ENCODE measurements at regions not wholly inside any gene's neighbourhood (a gene's known extent, or its start where the extent isn't known, plus 50 kb on each side); places are given as distances from the start of the nearest gene placed in this dataset.
"Not testable (repeated sequence)": the region's sequence is repeated elsewhere in the genome, so short reads cannot be mapped to it uniquely, and the experiment has no call there.

DNA sequence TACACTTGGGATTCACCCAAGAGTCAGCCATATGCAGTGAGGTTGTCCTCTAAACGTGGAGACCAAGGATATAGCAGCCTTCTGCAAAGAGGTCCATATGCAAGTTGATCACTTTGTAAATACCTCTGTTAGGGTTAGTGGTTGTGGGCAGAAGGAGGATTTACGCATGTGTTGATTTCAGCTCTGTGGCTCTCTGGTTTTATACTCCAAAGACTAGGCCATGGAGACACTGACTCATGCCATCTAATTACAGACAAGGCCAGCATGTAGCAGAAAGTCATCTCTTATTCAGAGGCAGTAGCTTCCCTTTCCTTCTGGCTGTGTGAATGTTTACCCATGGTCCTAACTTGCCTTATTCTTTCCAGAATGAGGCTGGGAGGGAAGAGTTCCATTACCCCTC lies 140.9 kb upstream of the GOLGA6L4 start:
- H3K27ac ChIP-seq; H3K9me3 ChIP-seq; DNase-seq (ENCODE audit: low spot score in 2 of 2); H3K4me1 ChIP-seq; H3K4me3 ChIP-seq; H3K27me3 ChIP-seq; H3K36me3 ChIP-seq: not testable (repeated sequence)
- WGBS = 78% methylated on average over 2 of the region's 2 CpGs

DNA sequence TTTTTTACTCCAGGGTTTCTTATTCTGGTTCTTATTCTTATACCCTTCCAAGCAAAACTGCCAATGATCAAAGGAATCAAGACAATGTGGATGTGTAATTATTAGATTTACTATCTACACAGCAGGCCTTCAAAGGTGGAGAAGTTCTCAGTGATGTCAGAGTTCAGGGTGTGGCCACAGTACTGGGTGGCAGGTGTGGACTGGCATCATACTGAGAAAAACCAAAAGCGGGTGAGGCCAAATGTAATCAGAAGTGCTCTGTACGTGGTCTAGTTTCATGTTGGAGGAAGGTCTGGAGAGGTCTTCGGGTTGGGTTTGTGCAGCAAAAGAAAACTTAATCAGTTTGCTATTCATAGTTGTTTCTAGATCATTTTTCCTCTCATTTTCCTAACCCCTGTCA lies 138.5 kb upstream of the GOLGA6L4 start:
- whole genome bisulfite sequencing = 56% methylated on average over 3 of the region's 3 CpGs
- not testable (repeated sequence) for H3K9me3 ChIP-seq; H3K4me1 ChIP-seq; DNase-seq (ENCODE audit: low spot score in 2 of 2); H3K36me3 ChIP-seq; H3K4me3 ChIP-seq; H3K27me3 ChIP-seq; H3K27ac ChIP-seq

DNA sequence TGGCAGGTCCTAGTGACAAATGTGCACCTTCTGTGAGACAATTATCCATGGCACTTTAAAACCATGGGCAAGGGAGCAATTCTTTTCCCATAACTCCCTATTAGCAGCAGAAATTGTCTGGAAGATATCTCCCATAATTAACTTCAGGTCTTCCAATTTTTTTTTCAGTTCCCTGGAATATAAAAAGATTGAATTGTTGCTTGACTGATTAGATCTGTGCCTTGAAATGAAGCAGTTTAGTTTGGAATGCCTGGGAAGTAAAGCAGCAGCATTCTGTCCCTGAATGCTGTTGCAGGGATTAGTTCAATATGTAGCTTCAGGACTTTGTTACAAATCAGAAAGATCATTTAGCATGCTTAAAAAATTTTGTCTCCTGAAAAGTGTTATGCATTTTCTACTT lies 137.0 kb upstream of the GOLGA6L4 start:
- DNase-seq (ENCODE audit: low spot score in 2 of 2) = no peak
- no peaks in the 10 kb centered on the region for H3K9me3 ChIP-seq
- no peak overlapping the region for H3K4me3 ChIP-seq
- H3K4me1 ChIP-seq = no peaks in the 10 kb centered on the region
- no peak overlapping the region for H3K27ac ChIP-seq
- no peaks in the 10 kb centered on the region for H3K36me3 ChIP-seq
- peaks cover 3% of the 10 kb centered on the region for H3K27me3 ChIP-seq
- TF ChIP-seq, protein P1, sequence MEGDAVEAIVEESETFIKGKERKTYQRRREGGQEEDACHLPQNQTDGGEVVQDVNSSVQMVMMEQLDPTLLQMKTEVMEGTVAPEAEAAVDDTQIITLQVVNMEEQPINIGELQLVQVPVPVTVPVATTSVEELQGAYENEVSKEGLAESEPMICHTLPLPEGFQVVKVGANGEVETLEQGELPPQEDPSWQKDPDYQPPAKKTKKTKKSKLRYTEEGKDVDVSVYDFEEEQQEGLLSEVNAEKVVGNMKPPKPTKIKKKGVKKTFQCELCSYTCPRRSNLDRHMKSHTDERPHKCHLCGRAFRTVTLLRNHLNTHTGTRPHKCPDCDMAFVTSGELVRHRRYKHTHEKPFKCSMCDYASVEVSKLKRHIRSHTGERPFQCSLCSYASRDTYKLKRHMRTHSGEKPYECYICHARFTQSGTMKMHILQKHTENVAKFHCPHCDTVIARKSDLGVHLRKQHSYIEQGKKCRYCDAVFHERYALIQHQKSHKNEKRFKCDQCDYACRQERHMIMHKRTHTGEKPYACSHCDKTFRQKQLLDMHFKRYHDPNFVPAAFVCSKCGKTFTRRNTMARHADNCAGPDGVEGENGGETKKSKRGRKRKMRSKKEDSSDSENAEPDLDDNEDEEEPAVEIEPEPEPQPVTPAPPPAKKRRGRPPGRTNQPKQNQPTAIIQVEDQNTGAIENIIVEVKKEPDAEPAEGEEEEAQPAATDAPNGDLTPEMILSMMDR (IDR thresholded peaks at IDR 0.05) = no peak
- TF ChIP-seq POLR2A (IDR thresholded peaks at IDR 0.05) (no peak), POLR2AphosphoS5 (IDR thresholded peaks at IDR 0.05) (no peak)

DNA sequence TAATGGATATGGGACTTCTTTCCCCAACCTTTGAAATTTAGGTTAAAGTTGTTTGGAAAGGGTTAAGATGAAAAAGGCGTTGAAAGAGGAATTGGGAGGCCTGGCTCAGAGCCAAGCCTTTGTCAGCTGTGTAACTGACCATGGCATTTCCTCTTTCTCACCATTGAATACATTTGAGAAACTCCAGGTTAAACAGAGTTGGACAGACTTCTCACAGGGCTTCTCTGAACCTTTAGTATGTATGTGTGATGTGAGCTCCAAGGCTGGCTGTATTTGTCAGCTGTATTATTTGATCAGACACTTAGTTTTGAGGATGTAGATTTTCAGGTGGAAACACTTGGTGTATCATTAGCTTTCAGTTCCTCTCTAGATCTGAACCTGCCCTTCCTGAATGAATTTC lies 136.4 kb upstream of the GOLGA6L4 start:
- WGBS = 9% methylated on average over 1 of the region's 1 CpG
- DNase-seq (ENCODE audit: low spot score in 2 of 2) = no peak
- no peaks in the 10 kb centered on the region for H3K9me3 ChIP-seq

DNA sequence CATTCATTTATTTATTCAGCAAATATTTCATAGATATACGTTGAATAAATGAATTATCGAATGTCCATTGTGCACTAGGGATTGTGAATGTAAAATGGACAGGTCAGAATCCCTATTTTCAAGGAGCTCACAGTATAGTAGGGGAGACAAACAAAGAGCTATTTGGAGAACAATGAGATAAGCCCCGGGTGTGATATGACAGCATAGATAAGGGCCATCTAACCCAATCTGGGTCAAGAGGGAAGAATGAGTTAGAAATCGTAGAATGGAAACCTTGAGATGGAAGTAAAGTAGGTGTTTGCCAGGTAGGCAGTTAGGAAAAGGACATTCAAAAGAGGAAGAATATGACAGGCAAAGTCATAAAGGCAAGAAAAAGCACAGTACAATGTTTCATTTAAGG lies 132.2 kb upstream of the GOLGA6L4 start:
- no peak for DNase-seq (ENCODE audit: low spot score in 2 of 2)
- WGBS = 89% methylated on average over 4 of the region's 4 CpGs

More for the DNA sequence above, 136.4 kb upstream of the GOLGA6L4 start:
- Histone ChIP-seq H3K4me3 (no peak overlapping the region), H3K27me3 (peaks cover 3% of the 10 kb centered on the region), H3K27ac (no peak overlapping the region), H3K4me1 (no peaks in the 10 kb centered on the region), H3K36me3 (no peaks in the 10 kb centered on the region)
- TF ChIP-seq, protein P1 (IDR thresholded peaks at IDR 0.05) = no peak
- no peak for TF ChIP-seq POLR2A (IDR thresholded peaks at IDR 0.05)
- no peak for TF ChIP-seq POLR2AphosphoS5 (IDR thresholded peaks at IDR 0.05)
- no peak for TF ChIP-seq EP300 (IDR thresholded peaks at IDR 0.05)

DNA sequence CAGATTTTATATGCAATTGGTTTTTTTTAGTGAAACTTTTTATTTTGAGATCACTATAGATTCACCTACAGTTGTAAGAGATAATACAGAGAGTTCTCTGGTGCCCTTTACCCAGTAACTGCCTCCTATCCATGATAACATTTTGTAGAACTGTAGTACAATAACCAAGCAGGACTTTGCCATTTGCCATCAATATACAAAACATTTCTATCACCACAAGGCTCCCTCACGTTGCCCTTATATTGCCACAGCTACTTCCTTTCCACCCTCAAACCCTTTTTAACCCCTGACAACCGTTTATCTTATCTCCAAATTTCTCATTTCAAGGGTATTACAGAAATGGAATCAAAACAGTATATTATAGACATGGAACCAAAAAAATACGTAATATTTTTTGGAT lies 130.7 kb upstream of the GOLGA6L4 start:
- no peak for DNase-seq (ENCODE audit: low spot score in 2 of 2)
- Histone ChIP-seq H3K9me3 (no peaks in the 10 kb centered on the region), H3K4me1 (no peaks in the 10 kb centered on the region), H3K36me3 (no peaks in the 10 kb centered on the region), H3K4me3 (no peak overlapping the region), H3K27me3 (peaks cover 3% of the 10 kb centered on the region), H3K27ac (no peak overlapping the region)
- 71% methylated on average over 3 of the region's 3 CpGs for WGBS
- TF ChIP-seq EP300 (IDR thresholded peaks at IDR 0.05) = no peak
- TF ChIP-seq, protein P1 (IDR thresholded peaks at IDR 0.05) = no peak
- no peak for TF ChIP-seq POLR2A (IDR thresholded peaks at IDR 0.05)
- TF ChIP-seq POLR2AphosphoS5 (IDR thresholded peaks at IDR 0.05) = no peak

More for the DNA sequence above, 132.2 kb upstream of the GOLGA6L4 start:
- H3K27me3 ChIP-seq = peaks cover 3% of the 10 kb centered on the region
- no peaks in the 10 kb centered on the region for H3K9me3 ChIP-seq
- no peaks in the 10 kb centered on the region for H3K36me3 ChIP-seq
- TF ChIP-seq POLR2AphosphoS5 (IDR thresholded peaks at IDR 0.05) (no peak), EP300 (IDR thresholded peaks at IDR 0.05) (no peak), POLR2A (IDR thresholded peaks at IDR 0.05) (no peak)
- TF ChIP-seq, protein P1 (IDR thresholded peaks at IDR 0.05) = no peak
- no peaks in the 10 kb centered on the region for H3K4me1 ChIP-seq
- H3K27ac ChIP-seq = no peak overlapping the region
- H3K4me3 ChIP-seq = no peak overlapping the region
